NCI-H345 treated with DMSO at 0.1 percent for 48 hours (cell line): ENCODE measurements at regions not wholly inside any gene's neighbourhood (a gene's known extent, or its start where the extent isn't known, plus 50 kb on each side); places are given as distances from the start of the nearest gene placed in this dataset.
"Not testable (repeated sequence)": the region's sequence is repeated elsewhere in the genome, so short reads cannot be mapped to it uniquely, and the experiment has no call there.

ENCODE experiments used
- DNase-seq: peaks from one replicate; lab custom pipeline; 2025; ENCODE audit not compliant: unreplicated experiment; lab: John Stamatoyannopoulos, UW

DNA sequence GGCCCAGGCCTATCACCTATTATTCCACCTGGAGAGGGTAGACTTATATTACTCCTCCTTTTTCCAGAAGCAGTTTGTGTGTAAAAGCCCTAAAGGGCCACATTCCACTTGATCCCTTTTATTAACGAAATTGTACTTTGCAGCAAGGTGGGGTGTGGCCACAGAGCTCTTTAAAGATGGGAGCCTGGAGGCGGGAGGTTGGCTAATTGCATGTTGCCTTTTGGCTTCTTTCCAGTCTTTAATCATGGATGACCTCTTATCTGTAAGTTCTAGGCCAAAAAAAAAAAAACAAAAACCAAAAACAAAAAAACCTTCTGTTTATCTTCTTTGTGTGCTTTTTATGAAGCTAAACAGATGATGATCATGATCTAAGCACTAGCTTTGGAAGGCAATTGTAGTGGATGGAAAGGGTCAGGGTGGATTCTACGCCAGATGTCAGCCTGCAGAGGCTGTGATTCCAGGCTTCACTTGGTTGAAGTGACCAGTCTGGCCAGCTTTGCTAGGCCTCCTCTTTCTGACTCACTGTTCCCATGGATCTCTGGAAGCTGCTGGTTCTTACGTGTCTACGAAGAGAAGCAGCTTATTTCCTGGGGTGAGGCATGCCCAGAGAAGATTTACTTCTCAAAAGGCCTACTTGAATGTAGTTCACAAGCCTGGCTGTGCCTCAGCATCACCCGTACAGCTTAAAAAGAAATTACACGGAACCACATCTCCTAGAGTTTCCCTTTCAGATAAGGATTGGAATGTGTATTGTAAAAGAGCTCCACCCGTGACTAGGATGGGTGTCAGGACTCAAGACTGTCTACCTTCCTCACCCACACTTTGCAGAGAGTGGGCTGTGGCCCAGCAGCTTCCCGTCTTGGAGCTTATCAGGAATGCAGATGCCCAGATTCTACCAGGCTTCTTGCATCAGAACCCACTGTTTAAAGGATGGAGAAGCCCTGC is 330.9 kb upstream of the C2CD4B start:
- no peak for DNase-seq

DNA sequence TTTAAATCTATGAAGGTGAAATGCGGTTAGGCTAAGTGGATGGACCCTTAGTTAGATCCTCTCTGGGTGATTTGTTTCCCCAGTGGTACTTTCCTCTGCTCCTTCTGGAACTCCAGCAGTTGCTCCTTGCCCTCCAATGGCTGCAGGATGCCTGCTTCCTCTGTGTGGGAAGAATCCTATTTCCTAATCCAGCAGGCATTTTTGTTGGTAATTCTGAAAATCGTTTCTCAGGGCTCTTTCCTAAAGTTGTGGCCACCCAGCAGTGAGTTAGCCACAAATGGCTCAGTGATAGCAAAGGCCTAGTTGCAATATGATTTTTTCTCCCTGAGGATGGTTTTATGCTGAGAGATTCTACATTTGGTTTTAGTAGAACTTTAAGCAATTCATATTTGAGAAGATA is 332.3 kb upstream of the C2CD4B start:
- no peak for DNase-seq

DNA sequence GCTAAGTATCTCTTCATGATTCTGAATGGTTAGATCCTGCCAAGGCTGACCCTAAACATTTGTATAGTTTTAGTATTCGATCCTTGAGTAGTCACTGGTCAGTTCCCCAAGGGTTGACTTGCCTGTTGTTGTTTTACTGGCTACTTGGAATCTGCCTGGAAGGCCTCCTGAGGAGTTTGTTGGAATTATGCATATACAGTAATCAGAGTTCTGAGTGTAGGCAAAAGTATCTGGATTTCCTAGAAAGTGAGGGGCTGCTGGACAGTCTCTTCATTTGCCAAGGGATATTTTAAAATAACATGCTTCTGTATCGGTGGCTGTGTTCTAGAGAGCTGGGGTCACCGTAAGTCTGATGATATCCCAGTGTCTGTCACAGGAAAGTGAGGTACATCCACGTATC is 333.2 kb upstream of the C2CD4B start:
- no peak for DNase-seq

DNA sequence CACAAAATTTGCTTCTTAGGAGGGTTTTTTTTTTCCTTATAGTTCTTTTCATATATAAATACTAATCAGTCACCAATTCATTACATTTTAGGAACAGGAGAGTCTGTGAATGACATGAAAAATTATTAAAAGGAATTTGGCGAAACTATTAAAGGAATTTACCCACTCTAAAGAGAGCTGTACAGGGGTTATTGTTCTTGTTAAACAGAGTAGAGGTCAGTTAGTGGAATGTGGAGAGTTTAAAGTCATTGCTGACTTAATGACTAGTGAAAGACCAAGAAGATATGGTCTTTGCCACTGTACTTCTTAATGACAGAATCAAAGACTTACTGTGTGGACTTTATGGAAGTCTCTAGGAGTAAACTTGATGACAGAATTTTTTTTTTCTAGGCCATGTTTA is 333.6 kb upstream of the C2CD4B start:
- DNase-seq = no peak

DNA sequence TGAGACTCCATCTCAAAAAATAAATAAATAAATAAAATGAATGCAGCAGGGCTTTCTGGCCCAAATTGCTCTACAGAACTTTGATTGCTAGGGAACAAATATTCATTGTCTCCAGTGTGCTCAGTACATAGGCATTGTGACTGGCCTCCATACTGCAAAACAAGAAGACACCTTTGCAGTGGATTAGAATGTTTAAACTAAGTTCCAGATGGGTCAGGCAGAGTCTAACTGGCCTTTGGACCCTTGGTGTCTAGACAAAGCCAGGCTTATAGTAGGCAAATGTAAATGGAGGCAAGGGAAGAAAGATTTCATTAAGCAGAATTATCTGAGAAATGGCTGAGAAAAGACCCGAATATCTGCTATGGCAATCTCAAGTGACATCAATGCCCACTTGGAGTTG is 335.2 kb upstream of the C2CD4B start:
- no peak for DNase-seq

DNA sequence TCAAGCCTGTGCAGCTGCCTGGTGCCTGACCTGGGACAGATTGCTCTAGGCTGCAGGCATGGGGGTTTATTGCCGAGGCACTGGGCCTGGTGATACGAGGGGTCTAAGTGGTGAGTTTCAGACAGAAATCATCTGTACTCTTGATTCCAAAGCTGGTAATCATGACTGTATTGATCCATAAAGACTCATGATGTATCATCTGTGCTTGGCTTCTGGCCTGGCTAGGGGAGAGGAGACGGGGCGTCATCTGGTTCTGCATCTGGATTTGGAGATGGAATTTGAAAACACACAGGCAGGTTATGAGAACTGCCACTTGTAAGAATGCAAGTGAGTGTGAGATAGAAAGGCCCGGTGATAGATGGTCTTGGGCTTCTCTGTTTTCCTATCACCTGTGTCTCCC is 337.4 kb upstream of the C2CD4B start:
- no peak for DNase-seq

DNA sequence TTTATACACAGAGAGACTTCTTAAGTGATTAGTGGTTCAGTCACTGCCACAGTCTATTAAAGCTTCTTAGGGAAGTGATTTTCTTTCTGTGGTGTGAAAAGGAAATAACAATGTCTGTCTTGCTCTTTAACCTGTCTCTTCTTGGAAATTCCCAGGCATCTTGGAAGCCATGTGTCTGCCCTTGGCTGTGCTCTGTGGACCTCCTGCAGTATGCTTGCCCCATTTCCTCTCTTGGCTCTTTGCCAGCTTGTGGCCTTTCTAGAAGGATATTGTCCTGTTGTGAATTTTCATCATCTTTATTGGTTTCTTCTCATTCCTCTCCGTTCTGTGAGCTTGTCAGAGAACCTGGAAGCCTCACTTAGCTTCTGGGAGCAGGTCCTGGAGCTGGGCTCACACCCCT is 338.4 kb upstream of the C2CD4B start:
- DNase-seq = no peak

DNA sequence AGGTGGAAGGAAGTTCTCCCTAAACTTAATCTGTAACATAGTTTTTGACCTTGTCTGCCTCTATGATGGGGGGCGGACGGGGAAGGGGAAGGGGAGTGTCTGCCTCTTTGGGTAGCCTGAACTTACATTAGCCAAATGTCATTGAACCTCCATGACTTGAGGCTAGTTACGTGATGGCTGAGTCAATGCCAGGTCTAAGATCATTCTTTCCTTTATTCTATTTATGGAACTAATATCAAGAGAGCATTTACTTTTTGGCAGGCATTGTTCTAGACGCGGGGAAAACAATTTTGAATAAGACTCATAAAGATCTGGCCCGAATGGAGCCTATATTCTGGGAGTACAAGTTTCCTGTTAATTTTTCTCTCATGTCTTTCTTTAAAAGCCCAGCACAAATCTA is 340.7 kb upstream of the C2CD4B start:
- no peak for DNase-seq

DNA sequence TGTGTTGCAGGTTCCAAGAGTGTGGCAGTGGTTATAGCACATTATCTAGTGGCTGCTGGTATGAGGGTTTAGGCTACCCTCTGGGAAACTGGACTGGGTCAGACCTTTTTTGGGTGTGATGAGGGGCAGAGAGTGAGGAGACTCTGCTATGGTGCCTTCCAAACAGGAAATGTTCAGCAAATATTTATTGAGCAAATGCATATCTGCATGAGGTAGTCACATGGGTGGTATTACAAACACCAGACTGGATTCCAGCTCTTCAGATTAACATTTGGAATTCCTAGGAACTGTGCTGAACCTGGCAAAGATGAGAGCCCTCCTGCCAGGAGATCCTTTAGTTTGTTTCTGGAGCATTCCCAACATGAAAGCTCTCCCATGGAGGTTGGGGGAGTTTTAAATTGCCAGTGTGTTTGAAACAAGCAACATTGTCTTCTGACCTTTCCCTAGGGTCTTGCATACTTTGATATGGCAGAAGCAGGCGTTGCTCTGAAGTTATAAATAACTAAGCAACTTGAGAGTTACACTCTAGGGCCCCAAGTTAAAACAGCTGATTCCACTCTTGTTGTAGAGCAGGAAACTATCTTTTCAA is 341.2 kb upstream of the C2CD4B start:
- DNase-seq = no peak

DNA sequence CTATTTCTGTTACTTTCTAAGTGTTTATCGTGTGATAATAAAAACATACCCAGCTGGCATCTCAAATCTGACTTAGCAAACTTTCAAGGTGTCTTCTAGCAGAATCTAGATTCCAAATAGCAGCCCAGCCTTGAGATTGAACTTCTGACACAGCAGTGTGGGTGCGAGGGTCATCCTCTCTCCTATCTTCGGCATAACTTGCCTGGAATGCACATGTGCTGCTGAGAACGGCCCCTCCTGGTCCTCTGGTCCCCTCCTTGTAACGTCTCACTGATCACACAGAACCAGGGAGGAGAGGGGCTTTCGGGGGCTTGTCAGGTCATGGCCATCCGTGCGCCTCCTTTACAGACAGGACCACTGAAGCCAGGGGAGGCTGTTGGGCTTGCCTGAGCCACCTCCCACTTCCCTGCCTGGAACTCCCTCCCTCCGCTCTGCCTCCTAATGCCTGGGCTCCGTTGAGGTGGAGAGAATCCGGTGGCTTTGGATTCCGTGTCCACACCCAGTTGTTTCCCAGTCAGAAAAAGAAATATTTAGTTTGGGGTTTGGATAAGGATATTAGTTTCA is 344.4 kb upstream of the C2CD4B start:
- no peak for DNase-seq

DNA sequence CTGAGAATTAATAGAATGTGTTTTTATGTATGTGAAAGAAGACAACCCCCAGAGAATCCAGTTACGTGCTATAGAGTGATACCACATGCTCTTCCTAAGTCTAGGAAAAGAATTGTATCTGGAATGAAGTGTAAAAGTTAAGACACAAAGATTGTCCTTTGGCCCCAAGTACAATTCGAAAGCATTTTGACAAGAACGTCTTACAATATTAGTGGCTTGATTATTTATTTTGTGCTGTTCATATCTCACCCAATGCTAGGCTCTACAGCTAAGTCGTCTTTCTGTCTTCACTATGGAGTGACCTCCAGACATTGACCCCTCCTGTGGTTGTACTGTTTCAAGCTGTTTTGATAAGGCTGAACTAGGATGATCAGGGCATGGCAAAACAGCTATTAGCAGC is 345.7 kb upstream of the C2CD4B start:
- no peak for DNase-seq

DNA sequence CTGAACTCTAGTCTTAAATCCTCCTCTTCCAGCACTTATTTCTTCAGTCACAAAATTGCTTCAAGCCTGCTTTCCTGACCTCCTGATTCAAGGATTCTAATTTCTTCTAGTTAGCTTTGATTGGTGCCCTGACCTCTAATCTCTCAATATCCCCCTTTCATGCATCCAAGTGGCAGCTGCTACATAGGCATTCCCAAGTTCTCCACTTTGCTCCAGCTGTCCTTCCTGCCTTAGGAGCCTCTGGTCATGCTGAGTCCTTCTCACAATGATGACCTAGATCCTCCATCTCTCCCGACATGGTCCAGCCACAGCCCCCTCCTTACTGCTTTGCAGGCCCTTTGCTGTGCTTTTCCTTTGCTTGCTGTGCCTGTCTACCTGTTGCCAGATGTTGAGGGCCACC is 347.8 kb upstream of the C2CD4B start:
- DNase-seq = no peak

DNA sequence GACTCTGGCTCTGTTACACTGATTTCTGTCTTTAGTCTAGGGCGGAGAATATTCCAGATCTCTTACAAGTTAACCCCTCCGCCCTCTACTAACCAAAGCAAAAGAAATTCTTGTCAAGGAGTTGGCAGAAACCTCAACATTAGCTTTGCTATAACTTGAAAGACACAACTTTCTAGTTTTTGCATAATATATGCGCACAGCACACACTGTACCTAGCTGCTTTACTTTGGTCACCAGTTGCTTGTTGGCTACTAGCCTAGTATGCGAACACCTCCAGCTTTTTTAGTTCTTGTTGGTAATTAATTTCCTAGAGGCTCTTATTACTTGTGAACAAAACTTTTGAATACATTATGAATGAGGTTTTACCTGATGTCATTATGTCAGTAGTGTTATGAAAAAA is 348.8 kb upstream of the C2CD4B start:
- DNase-seq = no peak

DNA sequence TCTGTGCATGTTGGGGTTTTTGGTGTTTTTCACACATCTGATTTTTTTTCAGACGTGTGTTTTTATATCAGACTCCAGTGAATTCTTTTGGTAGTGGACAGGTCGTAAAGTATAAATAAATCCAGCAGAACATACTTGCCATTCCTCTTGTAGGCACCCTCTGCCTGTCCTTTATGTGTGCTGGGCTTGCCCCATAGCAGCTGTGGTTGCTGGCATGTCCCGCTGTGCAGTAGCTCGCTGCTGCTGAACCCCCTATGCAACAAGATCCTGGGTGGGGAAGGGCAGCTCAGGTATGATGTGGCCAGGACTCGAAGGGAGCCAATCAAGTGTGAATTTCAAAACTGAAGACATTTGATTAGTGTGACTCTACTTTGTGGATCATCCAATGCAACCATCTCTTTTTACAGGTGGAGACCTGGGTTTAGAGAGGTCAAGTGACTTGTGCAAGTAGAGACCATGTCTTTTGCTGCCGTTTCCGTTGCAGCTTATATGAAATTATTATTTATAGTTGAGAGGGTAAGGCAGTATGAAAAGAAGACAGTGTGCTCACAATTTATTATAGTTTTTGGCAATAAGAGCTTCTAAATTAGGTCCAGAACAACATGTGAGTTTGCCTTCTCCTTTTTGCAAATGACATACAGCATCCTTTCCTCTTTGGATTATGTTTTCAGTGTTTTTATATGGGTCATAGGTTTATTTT is 350.8 kb upstream of the C2CD4B start:
- DNase-seq = no peak

DNA sequence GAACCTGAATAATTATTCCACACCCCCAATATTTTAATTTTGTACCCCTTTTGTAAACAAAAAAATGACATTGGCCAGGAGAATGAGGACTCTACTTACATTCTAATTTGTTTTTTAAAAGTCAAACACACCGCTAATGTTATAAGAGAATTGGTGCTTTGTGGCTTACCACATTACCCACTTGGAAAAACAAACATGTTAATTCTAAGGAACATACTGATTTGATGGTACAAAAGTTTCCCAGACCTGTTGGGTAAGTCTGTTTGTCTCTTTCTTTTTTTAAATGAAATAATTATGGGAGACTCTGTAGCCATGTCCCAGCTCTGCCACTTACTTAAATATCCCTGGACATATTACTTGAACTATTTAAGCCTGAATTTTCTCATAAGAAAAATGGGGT is 352.5 kb upstream of the C2CD4B start:
- no peak for DNase-seq

DNA sequence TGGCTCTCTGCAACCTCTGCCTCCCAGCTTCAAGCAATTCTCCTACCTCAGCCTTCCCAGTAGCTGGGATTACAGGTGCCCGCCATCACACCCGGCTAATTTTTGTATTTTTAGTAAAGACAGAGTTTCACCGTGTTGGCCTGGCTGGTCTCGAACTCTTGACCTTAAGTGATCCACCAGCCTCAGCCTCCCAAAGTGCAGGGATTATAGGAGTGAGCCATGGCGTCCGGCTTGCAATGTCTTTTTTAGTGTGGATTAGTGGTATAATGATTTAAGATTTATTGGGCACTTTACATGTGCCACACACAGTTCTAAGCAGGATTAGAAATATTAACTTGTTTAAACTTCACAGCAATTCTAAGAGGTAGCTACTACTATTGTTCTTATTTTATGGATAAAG is 353.6 kb upstream of the C2CD4B start:
- not testable (repeated sequence) for DNase-seq

DNA sequence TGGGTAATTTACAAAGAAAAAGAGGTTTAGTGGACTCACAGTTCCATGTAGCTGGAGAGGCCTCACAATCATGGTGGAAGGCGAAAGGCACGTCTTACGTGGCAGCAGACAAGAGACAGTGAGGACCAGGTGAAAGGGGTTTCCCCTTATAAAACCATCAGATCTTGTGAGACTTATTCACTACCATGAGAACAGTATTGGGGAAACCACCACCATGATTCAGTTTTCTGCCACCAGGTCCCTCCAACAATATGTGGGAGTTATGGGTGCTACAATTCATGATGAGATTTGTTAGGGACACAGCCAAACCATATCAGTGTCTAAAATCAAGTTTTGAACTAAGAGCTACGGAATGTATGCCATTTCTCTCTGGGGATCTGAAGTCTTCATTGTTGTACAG is 354.8 kb upstream of the C2CD4B start:
- DNase-seq = no peak

DNA sequence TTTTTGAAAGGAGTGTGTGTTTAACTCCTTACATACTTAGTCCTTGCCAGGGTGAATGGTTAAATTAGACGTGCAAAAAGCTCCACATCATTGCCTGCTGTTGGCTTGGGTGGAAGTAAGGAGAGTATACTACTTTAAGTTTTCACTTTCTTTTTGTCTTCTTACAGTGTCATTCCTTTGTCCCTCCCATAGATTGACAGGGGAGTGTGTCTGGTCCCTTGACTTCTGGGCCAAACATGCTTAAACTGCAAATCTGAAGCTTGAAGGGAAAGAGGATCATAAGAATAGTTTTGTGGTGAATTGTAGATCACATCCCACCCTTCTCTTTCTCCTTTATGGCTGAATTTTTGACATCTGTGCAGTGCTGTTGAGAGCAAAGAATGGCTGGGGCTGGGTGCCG is 355.8 kb upstream of the C2CD4B start:
- DNase-seq = no peak

DNA sequence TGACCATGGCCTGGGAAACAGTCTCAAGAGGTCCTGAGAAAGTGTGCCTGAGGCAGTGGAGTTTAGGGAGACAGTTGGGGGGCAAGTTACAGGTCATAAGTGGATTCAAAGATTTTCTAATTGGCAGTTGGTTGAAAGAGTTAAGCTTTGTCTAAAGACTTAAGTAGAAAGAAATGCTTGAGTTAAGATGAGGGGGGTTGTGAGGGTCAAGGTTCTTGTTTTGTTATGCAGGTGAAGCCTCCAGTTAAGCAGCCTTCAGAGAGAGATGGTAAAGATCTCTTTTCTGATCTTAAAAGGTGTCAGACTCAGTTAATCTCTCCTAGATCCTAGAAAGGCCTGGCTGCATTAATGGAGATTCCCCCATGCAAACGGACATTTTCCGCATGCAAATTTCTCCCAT is 356.3 kb upstream of the C2CD4B start:
- no peak for DNase-seq

DNA sequence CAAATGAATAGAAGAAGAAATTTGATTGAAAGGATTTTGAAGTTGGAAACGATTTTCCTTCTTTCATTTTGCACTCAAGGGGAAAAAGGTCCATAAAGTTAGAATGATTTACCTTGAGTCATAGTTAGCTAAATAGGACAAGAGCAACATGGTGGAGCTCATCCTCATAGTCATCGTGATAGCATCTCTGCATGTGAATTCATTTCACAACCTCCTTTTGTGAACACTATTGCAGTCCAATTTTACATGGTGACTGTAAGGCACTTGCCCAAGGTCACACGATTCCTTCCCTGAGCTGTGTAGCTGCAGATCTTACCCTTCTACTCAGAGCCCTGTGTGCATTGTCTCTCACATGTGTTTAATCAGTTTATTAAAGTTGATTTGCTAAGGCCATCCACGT is 359.8 kb upstream of the C2CD4B start:
- DNase-seq = no peak

DNA sequence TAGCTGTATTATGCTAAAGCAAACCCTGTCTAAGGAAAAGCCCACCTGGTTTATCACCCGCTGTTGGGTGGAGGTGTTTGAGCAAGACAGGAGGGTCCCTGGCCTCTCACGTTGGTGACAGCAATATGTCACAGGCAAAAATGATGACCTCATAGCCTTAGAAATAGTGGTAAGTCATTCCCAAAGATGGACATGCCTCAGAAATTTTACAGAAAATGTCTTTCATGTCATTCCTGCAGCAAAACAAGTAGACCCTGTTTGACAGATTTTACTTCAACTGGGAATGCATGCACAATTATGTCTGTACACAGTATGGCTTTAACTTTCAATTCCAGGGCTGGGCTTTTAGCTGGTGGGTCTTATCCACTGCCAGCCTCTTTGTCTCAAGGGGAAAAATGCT is 362.3 kb upstream of the C2CD4B start:
- no peak for DNase-seq

DNA sequence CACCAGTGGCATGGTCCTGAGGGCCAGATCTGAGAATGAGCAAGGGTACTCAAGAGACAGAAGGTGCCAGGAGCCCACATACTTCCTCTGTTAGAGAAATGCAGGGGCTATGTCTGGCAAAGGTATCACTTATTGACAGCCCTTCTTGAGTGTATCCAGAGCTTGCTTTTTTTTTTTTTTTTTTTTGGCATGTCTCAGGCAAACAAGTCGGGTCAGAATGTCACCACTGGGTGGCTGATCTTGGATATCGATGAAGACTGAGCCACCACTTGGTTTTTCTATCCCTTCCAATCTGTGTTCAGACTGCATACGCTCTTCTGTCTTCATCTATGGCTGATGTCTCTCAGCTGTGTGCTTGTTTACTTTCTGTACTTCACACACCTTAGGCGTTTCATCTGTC is 363.4 kb upstream of the C2CD4B start:
- no peak for DNase-seq
